ENCODE measurements at regions not wholly inside any gene's neighbourhood (a gene's known extent, or its start where the extent isn't known, plus 50 kb on each side); places are given as distances from the start of the nearest gene placed in this dataset.
"Not testable (repeated sequence)": the region's sequence is repeated elsewhere in the genome, so short reads cannot be mapped to it uniquely, and the experiment has no call there.

DNA sequence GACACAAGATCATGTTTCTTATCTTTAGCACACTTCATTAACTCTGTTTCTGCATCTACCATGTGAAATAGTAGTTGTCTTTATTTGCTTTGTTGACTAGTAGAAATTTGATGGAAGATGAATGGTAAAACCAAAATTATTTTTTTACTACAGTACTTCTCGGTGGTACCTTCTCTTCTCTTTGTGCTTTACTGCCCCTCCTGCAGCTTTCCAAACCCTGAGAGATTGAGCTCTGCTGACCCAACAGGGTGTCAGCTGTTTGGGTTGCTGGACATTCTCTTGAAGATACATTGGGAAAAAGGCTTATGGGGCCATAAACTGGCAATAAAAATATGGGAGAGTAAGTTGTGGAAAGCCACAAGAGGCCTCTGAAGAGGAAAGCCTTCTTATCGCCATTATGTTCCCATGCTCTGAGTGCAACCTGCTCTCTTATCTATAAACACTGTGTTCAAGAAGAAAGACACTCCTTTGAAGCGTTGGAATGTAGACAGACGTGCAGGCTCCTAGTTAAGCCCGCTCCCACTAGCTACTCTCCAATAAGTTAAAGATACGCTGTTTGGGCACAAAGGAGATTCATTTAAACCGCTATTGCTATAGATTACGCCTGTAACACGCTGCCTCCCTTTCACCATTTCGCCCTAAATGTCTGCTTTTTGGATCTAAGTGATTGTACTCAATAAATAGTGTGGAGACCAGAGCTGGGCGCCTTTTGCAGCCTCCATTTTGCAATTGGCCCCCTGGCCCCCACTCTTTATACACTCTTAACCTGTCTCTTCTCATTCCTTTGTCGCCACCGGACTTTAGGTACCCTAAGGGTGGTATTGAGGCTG is 60.1 kb upstream of the PRSS16 start:
- DNase-seq (ENCODE audit: low read depth, low spot score), result no peak

DNA sequence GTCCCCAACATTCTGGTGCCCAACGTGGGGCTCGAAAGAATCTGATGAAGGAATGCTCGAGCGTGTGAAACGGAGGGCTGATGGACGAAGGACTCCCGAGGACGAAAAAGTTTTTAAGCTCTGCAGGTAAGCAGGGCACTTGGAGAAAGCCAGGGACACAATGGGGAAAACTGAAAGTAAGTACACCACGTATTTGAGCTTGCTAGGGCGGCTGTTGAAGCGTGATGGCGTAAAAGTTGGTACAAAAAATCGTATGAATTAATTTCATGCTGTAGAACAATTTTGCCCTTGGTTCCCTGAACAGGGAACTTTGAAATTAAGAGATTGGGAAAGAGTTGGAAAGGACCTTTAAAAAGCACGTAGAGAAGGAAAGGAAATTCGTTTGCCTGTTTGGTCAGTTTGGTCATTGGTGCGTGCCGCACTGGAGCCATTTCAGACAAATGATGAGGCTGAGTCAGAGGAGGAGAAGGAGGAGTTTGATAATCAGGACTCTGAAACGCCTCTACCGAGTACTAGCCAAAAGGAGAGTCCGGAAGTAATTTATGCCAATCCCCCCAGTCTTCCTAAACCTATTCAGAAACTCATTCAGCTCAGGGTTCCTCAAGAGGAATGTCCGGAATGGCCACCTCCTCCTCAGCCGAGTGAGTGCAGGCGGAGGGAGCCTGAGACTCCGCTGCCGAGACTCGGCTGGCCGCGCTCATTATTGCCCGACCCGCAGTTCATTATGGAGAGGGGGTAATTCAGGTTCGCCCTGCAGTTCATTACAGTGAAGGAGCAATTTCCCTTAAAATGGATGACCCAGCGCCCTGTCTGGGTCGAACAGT is 59.2 kb upstream of the PRSS16 start:
- DNase-seq (ENCODE audit: low read depth, low spot score), result no peak

DNA sequence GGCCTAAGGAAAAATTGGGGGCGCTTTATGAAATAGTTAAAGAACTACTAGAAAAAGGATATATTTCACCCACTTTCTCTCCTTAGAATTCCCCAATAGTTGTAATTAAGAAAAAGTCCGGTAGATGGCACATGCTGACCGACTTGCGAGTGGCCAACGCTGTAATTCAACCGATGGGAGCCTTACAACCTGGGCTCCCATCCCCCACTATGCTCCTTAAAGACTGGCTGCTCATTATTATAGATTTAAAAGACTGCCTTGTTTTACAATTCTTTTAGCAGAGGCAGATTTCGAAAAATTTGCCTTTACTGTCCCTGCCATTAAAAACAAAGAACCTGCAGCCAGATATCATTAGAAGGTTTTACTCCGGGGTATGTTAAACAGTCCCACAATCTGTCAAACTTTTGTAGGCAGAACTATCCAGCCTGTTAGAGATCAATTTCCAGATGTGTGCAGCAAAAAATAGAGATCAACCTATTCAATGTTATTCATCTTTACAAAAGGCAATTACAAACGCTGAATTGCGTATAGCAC is 58.5 kb upstream of the PRSS16 start:
- DNase-seq (ENCODE audit: low read depth, low spot score), result no peak

DNA sequence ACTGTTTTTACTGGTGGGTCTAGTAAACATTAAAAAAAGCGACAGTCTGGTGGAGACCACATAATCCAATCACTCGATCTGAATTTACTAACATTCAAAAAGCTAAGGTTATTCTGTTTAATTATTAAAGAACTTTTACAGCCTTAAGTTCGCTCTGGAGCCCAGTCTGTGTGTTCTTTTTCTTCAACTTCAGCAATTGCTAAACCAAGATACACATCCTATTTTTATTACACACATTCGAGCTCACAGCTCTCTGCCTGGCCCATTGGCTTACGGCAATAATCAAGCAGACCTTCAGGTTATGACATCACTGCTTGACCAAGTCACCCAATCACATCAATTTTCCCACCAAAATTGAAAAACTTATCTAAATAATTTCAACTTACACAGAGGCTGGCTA is 57.4 kb upstream of the PRSS16 start:
- DNase-seq (ENCODE audit: low read depth, low spot score), result no peak

DNA sequence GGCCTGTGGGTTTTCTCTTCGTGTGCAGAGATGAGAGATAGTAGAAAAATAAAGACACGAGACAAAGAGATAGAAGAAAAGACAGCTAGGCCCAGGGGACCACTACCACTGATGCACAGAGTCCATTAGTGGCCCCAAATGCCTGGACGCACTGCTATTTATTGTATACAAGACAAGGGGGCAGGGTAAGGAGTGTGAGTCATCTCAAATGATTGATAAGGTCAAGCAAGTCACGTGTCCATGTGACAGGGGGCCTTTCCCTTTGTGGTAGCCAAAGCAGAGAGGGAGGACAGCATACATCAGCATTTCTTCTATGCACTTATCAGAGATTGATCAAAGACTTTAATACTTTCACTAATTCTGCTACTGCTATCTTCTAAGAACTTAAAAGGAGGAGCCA is 53.0 kb upstream of the PRSS16 start:
- not testable (repeated sequence) for DNase-seq (ENCODE audit: low read depth, low spot score)

DNA sequence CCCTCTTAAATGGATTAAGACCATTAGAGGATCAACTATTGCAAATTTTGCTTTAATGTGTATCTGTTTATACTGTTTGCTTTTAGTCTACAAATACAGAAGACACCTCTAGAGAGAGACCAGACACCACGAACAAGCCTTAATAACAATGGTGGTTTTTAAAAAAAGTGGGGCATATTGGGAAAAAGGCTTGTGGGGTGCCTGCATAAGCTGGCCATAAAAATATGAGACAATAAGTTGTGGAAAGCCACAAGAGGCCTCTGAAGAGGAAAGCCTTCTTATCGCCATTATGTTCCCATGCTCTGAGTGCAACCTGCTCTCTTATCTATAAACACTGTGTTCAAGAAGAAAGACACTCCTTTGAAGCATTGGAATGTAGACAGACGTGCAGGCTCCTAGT is 52.0 kb upstream of the PRSS16 start:
- DNase-seq (ENCODE audit: low read depth, low spot score), result not testable (repeated sequence)
